ENCODE measurements at regions not wholly inside any gene's neighbourhood (a gene's known extent, or its start where the extent isn't known, plus 50 kb on each side); places are given as distances from the start of the nearest gene placed in this dataset.

- ATAC-seq (no peak), DNase-seq (no peak)
- CTCF ChIA-PET = no interaction called here
- Mint-ChIP-seq H3K9me3 (ENCODE audit: low read depth) (no peaks in the 10 kb centered on the region), H3K36me3 (no peaks in the 10 kb centered on the region), H3K4me1 (no peaks in the 10 kb centered on the region), H3K4me3 (no peak overlapping the region), H3K27me3 (no peaks in the 10 kb centered on the region), H3K27ac (no peak overlapping the region)
These were observed 62.1 kb downstream of the CTAGE1 start for GRCh38 chr18:22355598-22355997.

DNA sequence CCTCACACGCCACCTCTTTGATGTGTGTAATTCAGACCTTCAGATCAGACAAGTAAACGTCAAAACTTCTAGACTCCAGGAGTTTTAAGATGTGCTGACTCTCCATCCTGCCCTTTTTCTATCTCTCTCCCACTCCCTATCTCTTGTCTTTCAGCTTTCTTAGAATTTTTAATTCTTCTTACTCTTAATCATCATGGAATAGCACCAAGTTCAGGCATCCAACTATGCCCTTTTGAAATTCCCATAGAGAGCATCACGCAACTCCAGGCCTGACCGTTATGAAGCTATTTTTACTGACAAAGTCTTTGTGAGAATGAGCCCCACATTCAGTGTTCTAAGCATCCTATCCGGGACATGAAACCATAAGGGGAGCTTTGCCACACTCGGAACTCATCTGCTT, 62.6 kb downstream of the CTAGE1 start:
- DNase-seq = no peak
- H3K4me1 Mint-ChIP-seq = no peaks in the 10 kb centered on the region
- no peak overlapping the region for H3K27ac Mint-ChIP-seq
- H3K4me3 Mint-ChIP-seq = no peak overlapping the region
- H3K36me3 Mint-ChIP-seq = no peaks in the 10 kb centered on the region
- CTCF ChIA-PET = no interaction called here
- no peak for ATAC-seq
- H3K9me3 Mint-ChIP-seq (ENCODE audit: low read depth) = no peaks in the 10 kb centered on the region
- H3K27me3 Mint-ChIP-seq = peaks cover 5% of the 10 kb centered on the region

DNA sequence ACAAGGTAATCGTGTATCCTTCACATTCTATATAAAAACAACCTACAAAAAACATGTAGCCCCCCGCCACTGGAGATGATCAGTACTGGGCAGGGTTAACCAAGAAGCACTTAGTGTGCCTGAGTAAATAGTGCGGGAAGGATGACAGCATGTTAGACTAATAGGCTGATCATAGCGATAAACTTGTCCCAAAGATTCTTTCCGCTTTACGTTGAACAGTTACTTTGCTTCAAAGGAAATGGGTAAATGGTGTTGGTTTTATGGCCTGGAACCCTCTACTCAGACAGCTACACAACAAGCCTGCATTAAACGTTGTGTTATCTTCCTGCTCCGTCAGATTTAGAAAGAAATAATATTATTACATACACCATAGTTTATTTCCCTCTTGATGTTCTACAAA, 67.7 kb downstream of the CTAGE1 start:
- CTCF ChIA-PET = no interaction called here
- no peak overlapping the region for H3K4me3 Mint-ChIP-seq
- H3K27me3 Mint-ChIP-seq = peaks cover 41% of the 10 kb centered on the region
- no peak for ATAC-seq
- DNase-seq = no peak
- no peaks in the 10 kb centered on the region for H3K9me3 Mint-ChIP-seq (ENCODE audit: low read depth)
- no peaks in the 10 kb centered on the region for H3K36me3 Mint-ChIP-seq
- peaks cover 30% of the 10 kb centered on the region for H3K4me1 Mint-ChIP-seq
- H3K27ac Mint-ChIP-seq = no peak overlapping the region

DNA sequence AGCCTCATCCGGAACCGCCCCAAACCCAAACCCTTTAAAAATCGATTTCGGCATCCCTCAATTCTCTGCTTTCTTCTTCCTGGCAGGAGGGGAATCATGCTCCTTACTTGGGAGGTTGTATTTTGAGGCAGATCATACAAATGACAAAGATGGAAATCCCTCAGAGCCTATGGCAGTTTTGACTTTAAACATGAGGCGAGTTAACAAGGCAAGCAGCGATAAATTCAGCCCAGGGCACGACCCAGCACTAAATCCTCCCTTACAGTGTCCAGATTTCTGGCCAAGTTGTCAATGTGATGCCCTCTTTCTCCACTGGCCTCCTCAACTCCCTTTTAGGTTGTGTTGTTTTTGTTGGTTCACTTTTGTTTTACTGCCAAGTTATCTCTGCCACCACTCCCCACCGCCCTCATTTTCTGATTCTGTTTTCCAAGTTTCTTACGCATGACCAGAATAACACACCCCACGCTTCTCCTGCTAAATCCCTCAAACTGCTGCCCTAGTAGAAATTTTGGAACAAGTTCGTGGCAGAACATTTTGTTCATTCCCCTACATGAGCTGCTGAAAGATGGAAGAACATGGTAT, 68.3 kb downstream of the CTAGE1 start:
- no peak for DNase-seq
- H3K27me3 Mint-ChIP-seq = peaks cover 41% of the 10 kb centered on the region
- peak overlapping the region; percentile 67 for H3K4me3 Mint-ChIP-seq
- no peak for ATAC-seq
- CTCF ChIA-PET = no interaction called here
- peaks cover 36% of the 10 kb centered on the region for H3K4me1 Mint-ChIP-seq
- no peaks in the 10 kb centered on the region for H3K9me3 Mint-ChIP-seq (ENCODE audit: low read depth)
- no peaks in the 10 kb centered on the region for H3K36me3 Mint-ChIP-seq
- no peak overlapping the region for H3K27ac Mint-ChIP-seq

GRCh38 chr18:22348521-22349316, 69.0 kb downstream of the CTAGE1 start:
- no peak for DNase-seq
- CTCF ChIA-PET = no interaction called here
- Mint-ChIP-seq H3K4me3 (peak overlapping the region; percentile 67), H3K36me3 (no peaks in the 10 kb centered on the region), H3K4me1 (peaks cover 43% of the 10 kb centered on the region), H3K27me3 (peaks cover 41% of the 10 kb centered on the region), H3K27ac (no peak overlapping the region), H3K9me3 (ENCODE audit: low read depth) (no peaks in the 10 kb centered on the region)
- ATAC-seq = no peak

DNA sequence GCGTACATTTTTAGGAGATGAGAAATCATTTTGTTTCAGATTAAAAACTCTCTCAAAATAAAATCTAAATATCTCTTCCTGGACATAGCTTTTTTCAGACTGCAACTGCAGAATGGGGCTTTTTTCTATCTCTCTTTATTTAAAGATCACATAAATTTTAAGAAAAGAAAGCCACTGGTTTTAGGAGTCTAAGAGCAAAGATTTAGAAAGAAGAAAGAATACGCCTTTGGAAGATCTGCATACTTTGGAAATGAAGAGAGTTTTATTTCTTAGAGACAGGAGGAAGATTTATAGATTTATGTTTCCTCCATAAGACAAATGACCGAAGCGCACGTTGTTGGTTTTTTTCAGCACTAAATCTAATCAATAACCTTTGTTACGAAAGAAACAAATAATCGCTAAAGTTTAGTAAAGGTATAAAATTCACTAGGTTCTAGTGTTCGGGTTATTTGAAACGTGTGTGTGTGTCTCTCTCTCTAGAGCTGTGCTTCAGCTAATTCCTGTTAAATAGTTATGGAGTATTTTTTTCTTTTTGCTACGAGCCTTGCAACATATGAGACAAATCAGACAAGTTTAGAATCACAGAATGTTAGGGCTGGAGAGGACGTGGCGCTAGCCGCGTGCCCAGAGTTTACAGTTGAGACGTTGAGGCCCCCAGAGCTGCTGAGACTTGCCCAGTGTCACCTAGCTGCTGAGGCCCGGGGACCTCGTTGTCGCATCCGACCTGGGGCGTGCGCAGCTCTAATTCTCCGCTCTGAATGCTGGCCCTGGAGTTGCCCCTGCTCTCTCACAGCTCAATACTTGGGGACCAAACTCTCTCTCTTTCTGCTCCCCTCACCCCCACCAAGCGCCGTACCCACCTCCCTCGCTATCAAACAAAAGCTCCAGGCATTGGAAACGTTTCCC, 69.9 kb downstream of the CTAGE1 start:
- H3K27ac Mint-ChIP-seq = no peak overlapping the region
- CTCF ChIA-PET = no interaction called here

GRCh38 chr18:22346953-22347605, 70.6 kb downstream of the CTAGE1 start:
- ATAC-seq (no peak), DNase-seq (no peak)
- CTCF ChIA-PET = no interaction called here
- no peak overlapping the region for H3K4me3 Mint-ChIP-seq
- no peaks in the 10 kb centered on the region for H3K36me3 Mint-ChIP-seq
- H3K27me3 Mint-ChIP-seq = peaks cover 41% of the 10 kb centered on the region
- peaks cover 55% of the 10 kb centered on the region for H3K4me1 Mint-ChIP-seq
- H3K27ac Mint-ChIP-seq = no peak overlapping the region
- H3K9me3 Mint-ChIP-seq (ENCODE audit: low read depth) = no peaks in the 10 kb centered on the region

More for the DNA sequence above, 69.9 kb downstream of the CTAGE1 start:
- Mint-ChIP-seq H3K4me1 (peaks cover 50% of the 10 kb centered on the region), H3K36me3 (no peaks in the 10 kb centered on the region), H3K4me3 (peak overlapping the region; percentile 60), H3K9me3 (ENCODE audit: low read depth) (no peaks in the 10 kb centered on the region), H3K27me3 (peaks cover 41% of the 10 kb centered on the region)
- ATAC-seq = no peak
- DNase-seq = no peak

GRCh38 chr18:22346401-22346952, 71.2 kb downstream of the CTAGE1 start:
- Mint-ChIP-seq H3K27ac (no peak overlapping the region), H3K9me3 (ENCODE audit: low read depth) (no peaks in the 10 kb centered on the region), H3K4me3 (no peak overlapping the region), H3K27me3 (peaks cover 41% of the 10 kb centered on the region), H3K36me3 (no peaks in the 10 kb centered on the region), H3K4me1 (peaks cover 55% of the 10 kb centered on the region)
- no peak for ATAC-seq
- no peak for DNase-seq
- CTCF ChIA-PET = no interaction called here

- no peaks in the 10 kb centered on the region for H3K9me3 Mint-ChIP-seq (ENCODE audit: low read depth)
- H3K36me3 Mint-ChIP-seq = no peaks in the 10 kb centered on the region
- ATAC-seq = no peak
- H3K27ac Mint-ChIP-seq = peak overlapping the region; percentile 67
- no peak for DNase-seq
- peaks cover 55% of the 10 kb centered on the region for H3K4me1 Mint-ChIP-seq
- H3K4me3 Mint-ChIP-seq = no peak overlapping the region
- H3K27me3 Mint-ChIP-seq = peaks cover 41% of the 10 kb centered on the region
- CTCF ChIA-PET = no interaction called here
These were observed 72.0 kb downstream of the CTAGE1 start for GRCh38 chr18:22345718-22346117.

GRCh38 chr18:22344908-22345670, 72.6 kb downstream of the CTAGE1 start:
- CTCF ChIA-PET = no interaction called here

GRCh38 chr18:22344445-22344844, 73.3 kb downstream of the CTAGE1 start:
- ATAC-seq (peak; percentile 31), DNase-seq (no peak)
- Mint-ChIP-seq H3K9me3 (ENCODE audit: low read depth) (no peaks in the 10 kb centered on the region), H3K4me1 (peaks cover 55% of the 10 kb centered on the region), H3K36me3 (no peaks in the 10 kb centered on the region), H3K27me3 (peaks cover 30% of the 10 kb centered on the region), H3K4me3 (no peak overlapping the region), H3K27ac (peak overlapping the region; percentile 67)
- CTCF ChIA-PET = interaction anchor here (1.0 kb wide), 1 partner anchor 62 kb away, joined by 3 read pairs; no protein-coding TSS in a partner anchor

More at GRCh38 chr18:22344908-22345670, 72.6 kb downstream of the CTAGE1 start:
- H3K4me1 Mint-ChIP-seq = peaks cover 55% of the 10 kb centered on the region
- peak overlapping the region; percentile 67 for H3K27ac Mint-ChIP-seq
- peak; percentile 77 for ATAC-seq
- H3K9me3 Mint-ChIP-seq (ENCODE audit: low read depth) = no peaks in the 10 kb centered on the region
- H3K4me3 Mint-ChIP-seq = no peak overlapping the region
- no peaks in the 10 kb centered on the region for H3K36me3 Mint-ChIP-seq
- peaks cover 36% of the 10 kb centered on the region for H3K27me3 Mint-ChIP-seq
- peak; percentile 57 for DNase-seq

GRCh38 chr18:22343613-22344012, 74.1 kb downstream of the CTAGE1 start:
- Mint-ChIP-seq H3K27me3 (peaks cover 22% of the 10 kb centered on the region), H3K27ac (peak overlapping the region; percentile 67), H3K9me3 (ENCODE audit: low read depth) (no peaks in the 10 kb centered on the region), H3K36me3 (no peaks in the 10 kb centered on the region), H3K4me3 (no peak overlapping the region), H3K4me1 (peaks cover 51% of the 10 kb centered on the region)
- DNase-seq (no peak), ATAC-seq (no peak)
- CTCF ChIA-PET = interaction anchor here (1.0 kb wide), 1 partner anchor 62 kb away, joined by 3 read pairs; no protein-coding TSS in a partner anchor
